NCI-H187 (cell line): ENCODE measurements at regions not wholly inside any gene's neighbourhood (a gene's known extent, or its start where the extent isn't known, plus 50 kb on each side); places are given as distances from the start of the nearest gene placed in this dataset.
"Not testable (repeated sequence)": the region's sequence is repeated elsewhere in the genome, so short reads cannot be mapped to it uniquely, and the experiment has no call there.

Experiments used
- DNase-seq, 2 experiments: peaks; one replicate each; lab custom pipeline; 2025; lab: John Stamatoyannopoulos, UW

GRCh38 chr14:30440961-30441360 lies 118.0 kb upstream of the G2E3 start:
- no peak for DNase-seq

- DNase-seq = no peak
Measured at GRCh38 chr14:30443368-30444007, 115.5 kb upstream of the G2E3 start.

- DNase-seq = no peak
Measured at GRCh38 chr14:30444451-30444850, 114.5 kb upstream of the G2E3 start.

- no peak for DNase-seq
Measured at GRCh38 chr14:30445011-30445793, 113.8 kb upstream of the G2E3 start.

- no peak for DNase-seq
Measured at GRCh38 chr14:30445852-30446251, 113.1 kb upstream of the G2E3 start.

- DNase-seq = no peak
Measured at GRCh38 chr14:30450631-30451545, 108.1 kb upstream of the G2E3 start.

- DNase-seq = no peak
Measured at GRCh38 chr14:30456296-30456695, 102.7 kb upstream of the G2E3 start.

- DNase-seq = no peak
Measured at GRCh38 chr14:30462358-30462757, 96.6 kb upstream of the G2E3 start.

GRCh38 chr14:30464481-30464880 lies 94.5 kb upstream of the G2E3 start:
- DNase-seq = no peak

GRCh38 chr14:30468354-30468753 lies 90.6 kb upstream of the G2E3 start:
- DNase-seq = no peak

- no peak for DNase-seq
Measured at GRCh38 chr14:30471980-30472379, 87.0 kb upstream of the G2E3 start.

- not testable (repeated sequence) for DNase-seq
Measured at GRCh38 chr14:30473846-30474696, 84.9 kb upstream of the G2E3 start.

- no peak for DNase-seq
Measured at GRCh38 chr14:30482276-30482675, 76.7 kb upstream of the G2E3 start.

GRCh38 chr14:30484201-30484600 lies 74.8 kb upstream of the G2E3 start:
- no peak for DNase-seq

GRCh38 chr14:30484976-30485375 lies 74.0 kb upstream of the G2E3 start:
- no peak for DNase-seq

- DNase-seq = no peak
Measured at GRCh38 chr14:30496852-30497251, 62.1 kb upstream of the G2E3 start.

- DNase-seq = no peak
Measured at GRCh38 chr14:30499358-30499757, 59.6 kb upstream of the G2E3 start.

- DNase-seq = peak; percentile 18 to 22
Measured at GRCh38 chr14:30500222-30500621, 58.7 kb upstream of the G2E3 start.

GRCh38 chr14:30507209-30507608 lies 51.7 kb upstream of the G2E3 start:
- DNase-seq = no peak
